HL-60 (cell line): ENCODE measurements at regions not wholly inside any gene's neighbourhood (a gene's known extent, or its start where the extent isn't known, plus 50 kb on each side); places are given as distances from the start of the nearest gene placed in this dataset.

Experiments used
- DNase-seq, 2 experiments: peaks; one replicate each; pipeline ENCODE4 v3.0.0-alpha.2; 2010 to 2020; ENCODE audit warnings: low read depth in 1 of 2, low spot score in 1 of 2
- H3K27ac ChIP-seq: fragments of 250-450 bp; sonication (Bioruptor Pico); replicated peaks from 2 replicates; pipeline ENCODE4 v1.5.1; 2020; ENCODE audit warnings: mild to moderate bottlenecking, moderate library complexity
- H3K27me3 ChIP-seq: fragments of 250-450 bp; sonication (Bioruptor Pico); 2 replicates; pipeline ENCODE4 v1.5.1; 2021; ENCODE audit warnings: mild to moderate bottlenecking, moderate library complexity; ENCODE audit not compliant: insufficient read depth, poor library complexity, severe bottlenecking
- H3K4me3 ChIP-seq: replicated peaks from 2 replicates; pipeline ENCODE4 v1.5.1; 2011; ENCODE audit warnings: mild to moderate bottlenecking, control low read depth, low read length; ENCODE audit not compliant: insufficient read depth
- GABPA ChIP-seq: IDR thresholded peaks from 2 replicates; pipeline ENCODE4 v1.6.1; 2012; ENCODE audit warnings: low read depth
- POLR2AphosphoS5 ChIP-seq: IDR thresholded peaks from 2 replicates; pipeline ENCODE4 v1.6.1; 2012; ENCODE audit warnings: low read depth
- REST ChIP-seq: IDR thresholded peaks from 2 replicates; pipeline ENCODE4 v1.6.1; 2012; ENCODE audit warnings: low read depth; ENCODE audit not compliant: insufficient replicate concordance
- SPI1 ChIP-seq: IDR thresholded peaks from 2 replicates; pipeline ENCODE4 v1.6.1; 2012; ENCODE audit warnings: low read depth, mild to moderate bottlenecking, borderline replicate concordance
- TF ChIP-seq, protein P1 (sequence below): IDR thresholded peaks from one replicate; pipeline ENCODE4 v1.5.1; 2011; ENCODE audit warnings: low read length, control low read depth, inconsistent platforms; ENCODE audit not compliant: insufficient read depth

- DNase-seq, result no peak
- TF ChIP-seq, protein P1, sequence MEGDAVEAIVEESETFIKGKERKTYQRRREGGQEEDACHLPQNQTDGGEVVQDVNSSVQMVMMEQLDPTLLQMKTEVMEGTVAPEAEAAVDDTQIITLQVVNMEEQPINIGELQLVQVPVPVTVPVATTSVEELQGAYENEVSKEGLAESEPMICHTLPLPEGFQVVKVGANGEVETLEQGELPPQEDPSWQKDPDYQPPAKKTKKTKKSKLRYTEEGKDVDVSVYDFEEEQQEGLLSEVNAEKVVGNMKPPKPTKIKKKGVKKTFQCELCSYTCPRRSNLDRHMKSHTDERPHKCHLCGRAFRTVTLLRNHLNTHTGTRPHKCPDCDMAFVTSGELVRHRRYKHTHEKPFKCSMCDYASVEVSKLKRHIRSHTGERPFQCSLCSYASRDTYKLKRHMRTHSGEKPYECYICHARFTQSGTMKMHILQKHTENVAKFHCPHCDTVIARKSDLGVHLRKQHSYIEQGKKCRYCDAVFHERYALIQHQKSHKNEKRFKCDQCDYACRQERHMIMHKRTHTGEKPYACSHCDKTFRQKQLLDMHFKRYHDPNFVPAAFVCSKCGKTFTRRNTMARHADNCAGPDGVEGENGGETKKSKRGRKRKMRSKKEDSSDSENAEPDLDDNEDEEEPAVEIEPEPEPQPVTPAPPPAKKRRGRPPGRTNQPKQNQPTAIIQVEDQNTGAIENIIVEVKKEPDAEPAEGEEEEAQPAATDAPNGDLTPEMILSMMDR, result no peak
- TF ChIP-seq POLR2AphosphoS5 (no peak), GABPA (no peak), REST (no peak), SPI1 (no peak)
- H3K4me3 ChIP-seq, result no peak overlapping the region
- no peak overlapping the region for H3K27ac ChIP-seq
- H3K27me3 ChIP-seq, result no peaks in the 10 kb centered on the region
These were observed 289.8 kb downstream of the CTTN start for GRCh38 chr11:70688142-70688541.

DNA sequence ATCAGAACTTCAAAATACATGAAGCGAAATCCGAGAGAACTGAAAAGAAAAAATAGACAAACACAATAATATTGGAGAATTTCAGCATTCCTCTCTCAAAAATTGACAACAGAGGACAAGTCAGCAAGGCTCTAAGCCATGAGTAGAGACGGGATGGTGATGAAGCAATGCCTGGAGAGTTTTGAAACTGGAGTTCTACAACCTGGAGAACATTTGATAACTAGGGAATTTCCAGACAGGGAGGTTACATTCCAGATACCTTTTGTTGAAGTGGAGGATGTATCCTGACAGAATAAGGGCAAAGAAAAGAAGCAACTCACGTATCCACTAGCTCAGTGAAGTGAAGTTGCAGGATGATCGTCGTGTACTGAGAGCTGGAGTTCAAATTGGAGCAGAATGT is 291.4 kb downstream of the CTTN start:
- no peak for TF ChIP-seq REST
- no peak for TF ChIP-seq POLR2AphosphoS5
- TF ChIP-seq, protein P1, result no peak
- no peak for TF ChIP-seq GABPA
- TF ChIP-seq SPI1, result no peak
- no peak for DNase-seq
- no peak overlapping the region for H3K4me3 ChIP-seq
- H3K27me3 ChIP-seq, result no peaks in the 10 kb centered on the region
- no peak overlapping the region for H3K27ac ChIP-seq

- no peak overlapping the region for H3K4me3 ChIP-seq
- no peak for DNase-seq
- H3K27me3 ChIP-seq, result no peaks in the 10 kb centered on the region
- TF ChIP-seq POLR2AphosphoS5, result no peak
- TF ChIP-seq, protein P1, result no peak
- no peak for TF ChIP-seq REST
- no peak for TF ChIP-seq SPI1
- TF ChIP-seq GABPA, result no peak
- no peak overlapping the region for H3K27ac ChIP-seq
These were observed 293.8 kb downstream of the CTTN start for GRCh38 chr11:70692131-70692530.
